HG02852 (cell line): ENCODE measurements at regions not wholly inside any gene's neighbourhood (a gene's known extent, or its start where the extent isn't known, plus 50 kb on each side); places are given as distances from the start of the nearest gene placed in this dataset.

Experiments
- ATAC-seq: cut with Tn5 transposase; IDR thresholded peaks from one replicate; pipeline ENCODE4 v1.9.1; 2021; ENCODE audit warnings: mild to moderate bottlenecking, moderate library complexity; ENCODE audit not compliant: unreplicated experiment

GRCh38 chr5:5069851-5070250 is 70.3 kb upstream of the ADAMTS16 start:
- no peak for ATAC-seq

- no peak for ATAC-seq
Observed at GRCh38 chr5:5071554-5071953, 68.6 kb upstream of the ADAMTS16 start.

GRCh38 chr5:5077236-5077635 is 62.9 kb upstream of the ADAMTS16 start:
- ATAC-seq: no peak

- ATAC-seq: no peak
Observed at GRCh38 chr5:5078009-5078897, 61.9 kb upstream of the ADAMTS16 start.

DNA sequence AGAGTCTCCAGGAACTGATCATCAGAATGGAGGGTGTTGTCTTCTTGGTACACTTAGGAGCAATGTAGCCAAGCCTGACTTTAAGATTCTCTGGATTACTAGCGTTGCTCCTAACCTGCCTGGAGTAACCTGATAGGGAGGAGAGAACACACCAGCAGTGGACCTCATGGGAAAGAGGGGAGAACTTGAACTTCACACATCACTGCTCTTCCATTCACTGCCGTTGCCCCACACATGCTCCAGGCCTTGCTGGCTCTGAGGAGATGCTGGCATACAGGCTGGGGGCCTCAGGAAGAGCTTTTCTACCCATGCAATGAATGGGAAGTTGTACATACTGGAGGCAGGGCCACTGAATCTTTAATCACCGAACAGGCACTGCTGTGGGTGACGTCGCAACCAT is 60.3 kb upstream of the ADAMTS16 start:
- ATAC-seq: no peak

- ATAC-seq: no peak
Observed at GRCh38 chr5:5080790-5081189, 59.3 kb upstream of the ADAMTS16 start.

DNA sequence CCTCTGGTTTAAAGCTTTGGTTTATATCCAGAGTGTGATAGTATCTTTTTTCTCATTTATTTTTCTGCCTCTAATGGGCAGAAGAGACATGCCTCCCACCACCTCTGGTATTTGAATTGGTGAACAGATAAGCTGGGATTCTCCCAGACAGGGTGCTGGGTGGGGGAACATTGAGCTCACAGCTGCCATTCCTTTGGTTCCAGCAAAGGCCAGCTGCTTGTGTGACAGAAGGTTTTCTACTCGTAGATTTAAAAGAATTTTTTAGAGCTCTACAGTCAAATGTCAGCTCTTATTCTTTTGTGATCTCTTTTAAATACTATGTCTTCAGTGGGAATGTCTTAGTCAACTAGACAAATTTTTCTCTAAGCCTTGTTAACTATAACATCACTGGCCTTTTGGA is 54.7 kb upstream of the ADAMTS16 start:
- no peak for ATAC-seq

DNA sequence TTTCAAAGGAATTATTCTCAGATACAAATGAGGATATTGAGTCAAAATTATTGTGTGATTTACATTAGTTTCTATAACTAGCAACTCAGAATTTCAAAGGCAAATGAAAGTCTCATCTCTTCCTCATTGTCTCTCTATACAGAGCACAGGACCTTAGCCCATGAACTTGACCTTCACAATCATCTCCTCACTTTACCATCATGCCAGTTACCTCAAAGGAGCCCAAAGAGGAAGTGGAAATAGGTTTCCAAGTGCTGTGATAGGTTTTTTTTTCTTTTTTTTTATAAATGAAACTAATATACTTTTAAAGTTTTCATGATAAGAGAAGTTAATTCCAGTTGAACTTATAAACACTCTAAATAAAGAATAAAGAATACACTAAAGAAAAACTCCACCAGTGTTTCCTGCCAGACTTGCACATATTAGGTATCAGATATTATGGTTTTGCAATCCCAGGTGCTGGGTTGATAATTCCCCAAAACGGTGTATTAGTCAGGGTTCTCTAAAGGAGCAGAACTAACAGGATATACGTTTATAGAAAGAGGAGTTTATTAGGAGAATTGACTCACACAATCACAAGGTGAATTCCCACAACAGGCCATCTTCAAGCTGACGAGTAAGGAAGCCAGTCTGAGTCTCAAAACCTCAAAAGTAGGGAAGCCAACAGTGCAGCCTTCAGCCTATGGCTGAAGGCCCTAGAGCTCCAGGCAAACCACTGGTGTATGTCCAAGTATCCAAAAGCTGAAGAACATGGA is 50.1 kb upstream of the ADAMTS16 start:
- no peak for ATAC-seq
